OCI-LY7 (cell line): ENCODE measurements at regions not wholly inside any gene's neighbourhood (a gene's known extent, or its start where the extent isn't known, plus 50 kb on each side); places are given as distances from the start of the nearest gene placed in this dataset.
"Not testable (repeated sequence)": the region's sequence is repeated elsewhere in the genome, so short reads cannot be mapped to it uniquely, and the experiment has no call there.

Experiments used
- BruUV-seq: library from RNA; stranded (reverse); fragments of 400-500 nt; replicated peaks from 2 replicates; lab custom pipeline; 2021; lab: Mats Ljungman, UMichigan
- CTCF ChIA-PET: fragments of 300-600 bp; sonication (Branson Sonifier 250); formaldehyde crosslinking; loops from one replicate; lab custom pipeline; 2022; ENCODE audit warnings: antibody characterized with exemption; ENCODE audit not compliant: unreplicated experiment; lab: Charles Lee
- POLR2A ChIA-PET: fragments of 300-600 bp; sonication (Branson Sonifier 250); formaldehyde crosslinking; loops from one replicate; lab custom pipeline; 2022; ENCODE audit warnings: antibody characterized with exemption; lab: Charles Lee
- DNase-seq: peaks from one replicate; pipeline ENCODE4 v3.0.0-alpha.2; 2015; ENCODE audit warnings: low spot score
- H2AFZ ChIP-seq: fragments of 200-600 bp; sonication (generic), shearing (Covaris generic); 2 replicates; pipeline ENCODE4 v1.6.1; 2014; ENCODE audit warnings: mild to moderate bottlenecking, antibody characterized with exemption, low read length, moderate library complexity
- H3K27ac ChIP-seq: fragments of 200-600 bp; sonication (generic); 2 replicates; pipeline ENCODE4 v1.5.1; 2014; ENCODE audit warnings: mixed run types, low read depth, mild to moderate bottlenecking, moderate library complexity, low read length, inconsistent platforms; ENCODE audit not compliant: poor library complexity, severe bottlenecking
- H3K36me3 ChIP-seq: fragments of 200-600 bp; sonication (generic); 2 replicates; pipeline ENCODE4 v1.6.1; 2014; ENCODE audit warnings: mild to moderate bottlenecking, antibody characterized with exemption, low read length, moderate library complexity, mixed read lengths; ENCODE audit not compliant: insufficient read depth
- H3K4me1 ChIP-seq: fragments of 200-600 bp; sonication (generic); 2 replicates; pipeline ENCODE4 v1.5.1; 2014; ENCODE audit warnings: mild to moderate bottlenecking, low read length; ENCODE audit not compliant: insufficient read depth, poor library complexity, severe bottlenecking
- H3K4me2 ChIP-seq: fragments of 200-600 bp; sonication (generic); 2 replicates; pipeline ENCODE4 v1.6.1; 2014; ENCODE audit warnings: mild to moderate bottlenecking, low read length
- H3K4me3 ChIP-seq: fragments of 200-600 bp; sonication (generic); 2 replicates; pipeline ENCODE4 v1.5.1; 2014; ENCODE audit warnings: mild to moderate bottlenecking, low read depth, low read length; ENCODE audit not compliant: poor library complexity, severe bottlenecking
- H3K79me2 ChIP-seq: fragments of 200-600 bp; sonication (generic); 2 replicates; pipeline ENCODE4 v1.6.1; 2016; ENCODE audit warnings: low read depth, mild to moderate bottlenecking, low read length, moderate library complexity, mixed read lengths; ENCODE audit not compliant: insufficient read depth
- H3K9me2 ChIP-seq: fragments of 200-600 bp; sonication (generic); 2 replicates; pipeline ENCODE4 v1.6.1; 2016; ENCODE audit warnings: mild to moderate bottlenecking, low read length, mixed read lengths; ENCODE audit not compliant: insufficient read depth
- H3K9me3 ChIP-seq: fragments of 200-600 bp; sonication (generic); 2 replicates; pipeline ENCODE4 v1.6.1; 2014; ENCODE audit warnings: mild to moderate bottlenecking, mixed run types, low read length, mixed read lengths
- H4K20me1 ChIP-seq: fragments of 200-600 bp; sonication (generic); 2 replicates; pipeline ENCODE4 v1.6.1; 2014; ENCODE audit warnings: mild to moderate bottlenecking, antibody characterized with exemption, low read length, moderate library complexity, mixed read lengths; ENCODE audit not compliant: insufficient read depth
- CTCF ChIP-seq: fragments of 200-600 bp; sonication (generic); conservative IDR thresholded peaks from 2 replicates; pipeline ENCODE4 v1.5.1; 2014; ENCODE audit warnings: mild to moderate bottlenecking, antibody characterized with exemption, low read length, moderate library complexity, mixed read lengths
- EZH2phosphoT487 ChIP-seq: fragments of 200-600 bp; sonication (generic); IDR thresholded peaks from 2 replicates; pipeline ENCODE4 v1.6.1; 2018; ENCODE audit warnings: low read depth, borderline replicate concordance, mild to moderate bottlenecking, mixed run types, antibody characterized with exemption, low read length, moderate library complexity, mixed read lengths
- intact Hi-C: fragments of 100-400 bp; cut with micrococcal nuclease; formaldehyde crosslinking; loops from one replicate; pipeline ENCODE4 v1.10.0; 2022; ENCODE audit not compliant: unreplicated experiment

GRCh38 chr1:229922249-229922648 lies 144.8 kb upstream of the GALNT2 start:
- Histone ChIP-seq H3K9me3 (no peaks in the 10 kb centered on the region), H2AFZ (no peak overlapping the region), H4K20me1 (no peaks in the 10 kb centered on the region), H3K4me3 (no peak overlapping the region), H3K4me1 (no peaks in the 10 kb centered on the region), H3K4me2 (no peak overlapping the region), H3K79me2 (no peaks in the 10 kb centered on the region), H3K9me2 (no peaks in the 10 kb centered on the region), H3K36me3 (no peaks in the 10 kb centered on the region), H3K27ac (no peak overlapping the region)
- BruUV-seq: no TSS peak
- POLR2A ChIA-PET: no interaction called here
- intact Hi-C loops: no loop called here
- CTCF ChIA-PET: no interaction called here
- no peak for DNase-seq
- no peak for TF ChIP-seq CTCF
- no peak for TF ChIP-seq EZH2phosphoT487

- Histone ChIP-seq H3K36me3 (no peaks in the 10 kb centered on the region), H3K4me1 (no peaks in the 10 kb centered on the region), H3K9me2 (no peaks in the 10 kb centered on the region), H3K79me2 (no peaks in the 10 kb centered on the region), H3K4me3 (no peak overlapping the region), H3K4me2 (no peak overlapping the region), H2AFZ (no peak overlapping the region), H4K20me1 (no peaks in the 10 kb centered on the region), H3K27ac (no peak overlapping the region), H3K9me3 (no peaks in the 10 kb centered on the region)
- ChIA-PET CTCF (interaction anchor here (0.6 kb wide), 1 partner anchor 262 kb away, joined by 5 read pairs; no protein-coding TSS in a partner anchor), POLR2A (interaction anchor here (0.7 to 1.3 kb wide), 3 partner anchors 9 to 188 kb away, joined by 3 to 6 read pairs (median 4); no protein-coding TSS in a partner anchor)
- no peak for DNase-seq
- intact Hi-C loops: no loop called here
- TF ChIP-seq CTCF: no peak
- TF ChIP-seq EZH2phosphoT487: no peak
- no TSS peak for BruUV-seq
Observed at GRCh38 chr1:229924639-229925038, 142.4 kb upstream of the GALNT2 start.

- H2AFZ ChIP-seq: no peak overlapping the region
- H3K27ac ChIP-seq: no peak overlapping the region
- CTCF ChIA-PET: no interaction called here
- POLR2A ChIA-PET: interaction anchor here (0.6 kb wide), 1 partner anchor 12 kb away, joined by 3 read pairs; no protein-coding TSS in a partner anchor
- no peaks in the 10 kb centered on the region for H3K9me2 ChIP-seq
- H3K36me3 ChIP-seq: no peaks in the 10 kb centered on the region
- TF ChIP-seq EZH2phosphoT487 (no peak), CTCF (no peak)
- no peak overlapping the region for H3K4me2 ChIP-seq
- H3K4me1 ChIP-seq: no peaks in the 10 kb centered on the region
- no peaks in the 10 kb centered on the region for H3K79me2 ChIP-seq
- intact Hi-C loops: no loop called here
- H4K20me1 ChIP-seq: no peaks in the 10 kb centered on the region
- H3K4me3 ChIP-seq: no peak overlapping the region
- no peaks in the 10 kb centered on the region for H3K9me3 ChIP-seq
- BruUV-seq: no TSS peak
- DNase-seq: no peak
Observed at GRCh38 chr1:229928767-229929166, 138.3 kb upstream of the GALNT2 start.

- H3K9me2 ChIP-seq, H2AFZ ChIP-seq, H3K79me2 ChIP-seq, H3K9me3 ChIP-seq, CTCF ChIA-PET, H3K4me2 ChIP-seq, DNase-seq, H3K4me1 ChIP-seq, H3K4me3 ChIP-seq, POLR2A ChIA-PET, intact Hi-C loops, H3K27ac ChIP-seq, H4K20me1 ChIP-seq, H3K36me3 ChIP-seq, BruUV-seq: not testable (repeated sequence)
Observed at GRCh38 chr1:229931751-229932150, 135.3 kb upstream of the GALNT2 start.

- H3K4me2 ChIP-seq, DNase-seq, H3K4me1 ChIP-seq, H2AFZ ChIP-seq, H3K9me3 ChIP-seq, H3K36me3 ChIP-seq, H3K27ac ChIP-seq, H3K79me2 ChIP-seq, H4K20me1 ChIP-seq, POLR2A ChIA-PET, CTCF ChIA-PET, BruUV-seq, H3K9me2 ChIP-seq, intact Hi-C loops, H3K4me3 ChIP-seq: not testable (repeated sequence)
Observed at GRCh38 chr1:229935157-229935556, 131.9 kb upstream of the GALNT2 start.
